ENCODE measurements at regions not wholly inside any gene's neighbourhood (a gene's known extent, or its start where the extent isn't known, plus 50 kb on each side); places are given as distances from the start of the nearest gene placed in this dataset.

DNA sequence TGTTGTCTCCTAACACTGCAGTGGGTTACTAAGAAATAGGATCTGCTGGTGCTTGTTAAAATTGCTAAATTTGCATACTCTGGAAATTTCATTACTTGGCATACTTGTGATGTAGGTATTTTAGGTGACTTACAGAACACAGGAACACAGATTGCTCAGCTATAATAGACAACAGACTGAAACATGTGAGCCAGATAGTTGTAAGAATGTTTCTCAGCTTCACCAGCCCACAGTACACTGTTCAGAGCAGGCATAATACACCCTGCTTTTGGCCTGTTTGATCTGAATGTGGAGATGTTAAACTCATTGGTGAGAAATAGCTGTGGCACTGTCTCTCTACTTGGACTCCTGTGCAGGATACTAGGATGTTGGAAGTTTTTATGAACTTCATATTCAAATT, 275.7 kb downstream of the CSNK1G3 start:
- TF ChIP-seq TCF4 (CRISPR knock-in tag; IDR thresholded peaks at IDR 0.05; ENCODE audit: borderline replicate concordance) (no peak), CREB5 (CRISPR knock-in tag; IDR thresholded peaks at IDR 0.05; ENCODE audit: low read depth) (no peak), PPARA (CRISPR knock-in tag; IDR thresholded peaks at IDR 0.05; ENCODE audit: borderline replicate concordance) (no peak), OSR1 (CRISPR knock-in tag; IDR thresholded peaks at IDR 0.05) (no peak), CSDC2 (CRISPR knock-in tag; IDR thresholded peaks at IDR 0.05) (no peak), RARB (CRISPR knock-in tag; IDR thresholded peaks at IDR 0.05) (no peak), ZFP30 (CRISPR knock-in tag; IDR thresholded peaks at IDR 0.05) (no peak), GLIS3 (CRISPR knock-in tag; IDR thresholded peaks at IDR 0.05) (no peak), ZNF8 (CRISPR knock-in tag; IDR thresholded peaks at IDR 0.05) (no peak), TSHZ2 (CRISPR knock-in tag; IDR thresholded peaks at IDR 0.05) (no peak)
- TF ChIP-seq, protein P1, sequence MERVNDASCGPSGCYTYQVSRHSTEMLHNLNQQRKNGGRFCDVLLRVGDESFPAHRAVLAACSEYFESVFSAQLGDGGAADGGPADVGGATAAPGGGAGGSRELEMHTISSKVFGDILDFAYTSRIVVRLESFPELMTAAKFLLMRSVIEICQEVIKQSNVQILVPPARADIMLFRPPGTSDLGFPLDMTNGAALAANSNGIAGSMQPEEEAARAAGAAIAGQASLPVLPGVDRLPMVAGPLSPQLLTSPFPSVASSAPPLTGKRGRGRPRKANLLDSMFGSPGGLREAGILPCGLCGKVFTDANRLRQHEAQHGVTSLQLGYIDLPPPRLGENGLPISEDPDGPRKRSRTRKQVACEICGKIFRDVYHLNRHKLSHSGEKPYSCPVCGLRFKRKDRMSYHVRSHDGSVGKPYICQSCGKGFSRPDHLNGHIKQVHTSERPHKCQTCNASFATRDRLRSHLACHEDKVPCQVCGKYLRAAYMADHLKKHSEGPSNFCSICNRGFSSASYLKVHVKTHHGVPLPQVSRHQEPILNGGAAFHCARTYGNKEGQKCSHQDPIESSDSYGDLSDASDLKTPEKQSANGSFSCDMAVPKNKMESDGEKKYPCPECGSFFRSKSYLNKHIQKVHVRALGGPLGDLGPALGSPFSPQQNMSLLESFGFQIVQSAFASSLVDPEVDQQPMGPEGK (CRISPR knock-in tag; IDR thresholded peaks at IDR 0.05; ENCODE audit: borderline replicate concordance) = no peak
- TF ChIP-seq, protein P2, sequence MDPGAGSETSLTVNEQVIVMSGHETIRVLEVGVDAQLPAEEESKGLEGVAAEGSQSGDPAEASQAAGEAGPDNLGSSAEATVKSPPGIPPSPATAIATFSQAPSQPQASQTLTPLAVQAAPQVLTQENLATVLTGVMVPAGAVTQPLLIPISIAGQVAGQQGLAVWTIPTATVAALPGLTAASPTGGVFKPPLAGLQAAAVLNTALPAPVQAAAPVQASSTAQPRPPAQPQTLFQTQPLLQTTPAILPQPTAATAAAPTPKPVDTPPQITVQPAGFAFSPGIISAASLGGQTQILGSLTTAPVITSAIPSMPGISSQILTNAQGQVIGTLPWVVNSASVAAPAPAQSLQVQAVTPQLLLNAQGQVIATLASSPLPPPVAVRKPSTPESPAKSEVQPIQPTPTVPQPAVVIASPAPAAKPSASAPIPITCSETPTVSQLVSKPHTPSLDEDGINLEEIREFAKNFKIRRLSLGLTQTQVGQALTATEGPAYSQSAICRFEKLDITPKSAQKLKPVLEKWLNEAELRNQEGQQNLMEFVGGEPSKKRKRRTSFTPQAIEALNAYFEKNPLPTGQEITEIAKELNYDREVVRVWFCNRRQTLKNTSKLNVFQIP (CRISPR knock-in tag; IDR thresholded peaks at IDR 0.05; ENCODE audit: borderline replicate concordance, low read depth) = no peak
- ATAC-seq = no peak

GRCh38 chr5:123787136-123787535, 275.2 kb downstream of the CSNK1G3 start:
- no peak for ATAC-seq
- TF ChIP-seq CSRNP3 (CRISPR knock-in tag; IDR thresholded peaks at IDR 0.05) (no peak), TOX (CRISPR knock-in tag; IDR thresholded peaks at IDR 0.05; ENCODE audit: borderline replicate concordance) (no peak), GLIS3 (CRISPR knock-in tag; IDR thresholded peaks at IDR 0.05) (no peak), ZFP3 (CRISPR knock-in tag; IDR thresholded peaks at IDR 0.05) (no peak), PPARA (CRISPR knock-in tag; IDR thresholded peaks at IDR 0.05; ENCODE audit: borderline replicate concordance) (no peak)
- TF ChIP-seq, protein P1 (CRISPR knock-in tag; IDR thresholded peaks at IDR 0.05; ENCODE audit: borderline replicate concordance) = no peak

- TF ChIP-seq ZNF70 (CRISPR knock-in tag; IDR thresholded peaks at IDR 0.05) (no peak), ZFP30 (CRISPR knock-in tag; IDR thresholded peaks at IDR 0.05) (no peak), CREB5 (CRISPR knock-in tag; IDR thresholded peaks at IDR 0.05; ENCODE audit: low read depth) (no peak), TCF4 (CRISPR knock-in tag; IDR thresholded peaks at IDR 0.05; ENCODE audit: borderline replicate concordance) (no peak), ZC3H10 (CRISPR knock-in tag; IDR thresholded peaks at IDR 0.05) (no peak), GLIS3 (CRISPR knock-in tag; IDR thresholded peaks at IDR 0.05) (no peak), RARB (CRISPR knock-in tag; IDR thresholded peaks at IDR 0.05) (no peak), OSR1 (CRISPR knock-in tag; IDR thresholded peaks at IDR 0.05) (no peak), TOX (CRISPR knock-in tag; IDR thresholded peaks at IDR 0.05; ENCODE audit: borderline replicate concordance) (no peak), ESRRG (CRISPR knock-in tag; IDR thresholded peaks at IDR 0.05) (no peak)
- TF ChIP-seq, protein P1 (CRISPR knock-in tag; IDR thresholded peaks at IDR 0.05; ENCODE audit: borderline replicate concordance) = no peak
Measured at GRCh38 chr5:123786411-123786810, 274.4 kb downstream of the CSNK1G3 start.

More at GRCh38 chr5:123786411-123786810, 274.4 kb downstream of the CSNK1G3 start:
- no peak for ATAC-seq
